ENCODE measurements at regions not wholly inside any gene's neighbourhood (a gene's known extent, or its start where the extent isn't known, plus 50 kb on each side); places are given as distances from the start of the nearest gene placed in this dataset.

DNA sequence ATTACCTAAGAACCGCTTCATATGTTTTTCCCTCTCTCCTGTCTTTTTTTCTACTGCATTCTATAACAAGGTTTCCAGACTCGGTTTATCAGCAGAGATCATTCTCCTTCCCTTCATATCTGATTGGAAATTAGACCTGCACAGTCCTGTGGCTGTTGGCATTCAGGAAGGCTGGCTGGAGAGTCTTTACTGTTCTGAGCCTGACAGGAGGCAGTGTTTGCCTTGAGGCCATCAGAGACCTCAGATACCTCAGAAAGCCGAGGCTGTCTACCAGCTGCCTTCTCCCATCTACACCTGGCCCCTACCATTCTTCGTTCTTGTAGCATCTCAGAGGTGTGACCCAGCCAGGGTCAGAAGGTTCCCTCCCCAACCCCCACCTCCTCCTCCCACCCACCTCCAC lies 182.0 kb downstream of the CAND1 start:
- TF ChIP-seq POLR2A (IDR thresholded peaks at IDR 0.05) (no peak), POLR2AphosphoS5 (IDR thresholded peaks at IDR 0.05) (no peak)
- TF ChIP-seq, protein P1, sequence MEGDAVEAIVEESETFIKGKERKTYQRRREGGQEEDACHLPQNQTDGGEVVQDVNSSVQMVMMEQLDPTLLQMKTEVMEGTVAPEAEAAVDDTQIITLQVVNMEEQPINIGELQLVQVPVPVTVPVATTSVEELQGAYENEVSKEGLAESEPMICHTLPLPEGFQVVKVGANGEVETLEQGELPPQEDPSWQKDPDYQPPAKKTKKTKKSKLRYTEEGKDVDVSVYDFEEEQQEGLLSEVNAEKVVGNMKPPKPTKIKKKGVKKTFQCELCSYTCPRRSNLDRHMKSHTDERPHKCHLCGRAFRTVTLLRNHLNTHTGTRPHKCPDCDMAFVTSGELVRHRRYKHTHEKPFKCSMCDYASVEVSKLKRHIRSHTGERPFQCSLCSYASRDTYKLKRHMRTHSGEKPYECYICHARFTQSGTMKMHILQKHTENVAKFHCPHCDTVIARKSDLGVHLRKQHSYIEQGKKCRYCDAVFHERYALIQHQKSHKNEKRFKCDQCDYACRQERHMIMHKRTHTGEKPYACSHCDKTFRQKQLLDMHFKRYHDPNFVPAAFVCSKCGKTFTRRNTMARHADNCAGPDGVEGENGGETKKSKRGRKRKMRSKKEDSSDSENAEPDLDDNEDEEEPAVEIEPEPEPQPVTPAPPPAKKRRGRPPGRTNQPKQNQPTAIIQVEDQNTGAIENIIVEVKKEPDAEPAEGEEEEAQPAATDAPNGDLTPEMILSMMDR (IDR thresholded peaks at IDR 0.05 in 8 of 11, conservative IDR thresholded peaks at IDR 0.05 in 3 of 11): no peak
- peaks cover 0 to 32% (median 6%) of the 10 kb centered on the region in 6 donors for H3K4me1 ChIP-seq
- 44 to 84% (median 67%) methylated on average over 4 of the region's 4 CpGs for WGBS, 5 donors
- H3K36me3 ChIP-seq: no peaks in the 10 kb centered on the region
- no peak overlapping the region for H3K4me3 ChIP-seq
- no peaks in the 10 kb centered on the region for H3K27me3 ChIP-seq (replicated peaks in 1 of 7)
- no peak overlapping the region for H3K27ac ChIP-seq
- intact Hi-C loops (cut with DNase I; ENCODE audit: low total_unique reads): no loop called here
- no peak for DNase-seq
- H3K9me3 ChIP-seq: no peaks in the 10 kb centered on the region

DNA sequence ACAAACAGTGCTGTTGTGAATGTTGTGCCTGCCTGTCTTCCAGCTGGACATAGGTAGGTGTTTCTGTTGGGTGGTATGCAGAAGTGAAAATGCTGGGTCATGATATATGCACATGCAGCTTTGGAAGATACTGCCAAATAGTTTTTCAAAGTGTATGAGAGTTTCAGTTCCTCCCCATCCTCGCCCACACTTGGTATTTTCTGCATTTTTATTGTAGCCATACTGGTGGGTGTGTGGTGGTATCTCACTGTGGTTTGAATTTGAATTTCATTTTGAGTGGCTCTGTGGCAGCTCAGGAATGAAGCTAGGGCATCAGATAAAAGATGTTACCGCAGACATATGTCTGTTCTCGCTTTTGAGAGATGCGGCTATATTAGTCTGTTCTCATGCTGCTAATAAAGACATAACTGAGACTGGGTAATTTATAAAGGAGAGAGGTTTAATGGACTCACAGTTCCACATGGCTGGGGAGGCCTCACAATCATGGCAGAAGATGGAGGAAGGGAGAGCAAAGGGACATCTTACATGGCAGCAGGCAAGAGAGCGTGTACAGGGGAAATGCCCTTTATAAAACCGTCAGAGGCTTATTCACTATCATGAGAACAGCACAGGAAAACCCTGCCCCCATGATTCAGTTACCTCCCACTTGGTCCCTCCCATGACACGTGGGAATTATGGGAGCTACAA lies 183.1 kb downstream of the CAND1 start:
- Histone ChIP-seq H3K4me3 (no peak overlapping the region), H3K27ac (no peak overlapping the region), H3K36me3 (no peaks in the 10 kb centered on the region), H3K4me1 (peaks cover 0 to 38% (median 13%) of the 10 kb centered on the region in 6 donors), H3K9me3 (no peaks in the 10 kb centered on the region), H3K27me3 (replicated peaks in 1 of 7) (no peaks in the 10 kb centered on the region)
- TF ChIP-seq POLR2AphosphoS5 (IDR thresholded peaks at IDR 0.05) (peak in 1 of 3 donors; percentile 22), POLR2A (IDR thresholded peaks at IDR 0.05) (no peak)
- TF ChIP-seq, protein P1 (IDR thresholded peaks at IDR 0.05 in 8 of 11, conservative IDR thresholded peaks at IDR 0.05 in 3 of 11): no peak
- intact Hi-C loops (cut with DNase I; ENCODE audit: low total_unique reads): no loop called here
- 58 to 74% (median 65%) methylated on average over 7 of the region's 7 CpGs for WGBS, 5 donors
- no peak for DNase-seq

DNA sequence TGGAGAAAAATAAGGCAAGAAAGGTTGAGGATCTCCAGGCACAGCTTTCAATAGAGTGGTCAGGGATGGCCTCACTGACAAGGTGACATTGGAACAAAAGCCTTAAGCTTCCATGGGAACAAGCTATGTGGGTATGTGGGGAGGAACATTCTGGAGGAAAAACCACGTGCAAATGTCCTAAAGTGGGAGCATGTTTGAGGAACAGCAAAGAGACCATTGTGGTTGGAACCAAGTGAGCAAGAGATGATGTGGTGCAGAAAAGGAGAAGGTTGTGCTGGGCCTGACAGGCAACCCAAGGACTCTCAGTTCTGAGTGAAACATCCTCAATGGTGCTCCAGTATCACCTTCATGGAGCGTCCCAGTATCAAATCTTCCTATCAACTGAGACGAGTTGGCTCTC lies 184.0 kb downstream of the CAND1 start:
- no peak for DNase-seq
- Histone ChIP-seq H3K36me3 (no peaks in the 10 kb centered on the region), H3K4me3 (no peak overlapping the region), H3K9me3 (no peaks in the 10 kb centered on the region), H3K4me1 (peaks cover 0 to 46% (median 13%) of the 10 kb centered on the region in 6 donors), H3K27ac (no peak overlapping the region), H3K27me3 (replicated peaks in 1 of 7) (no peaks in the 10 kb centered on the region)
- WGBS, 5 donors: 56 to 87% (median 85%) methylated on average over 3 of the region's 3 CpGs
- intact Hi-C loops (cut with DNase I; ENCODE audit: low total_unique reads): no loop called here
- TF ChIP-seq, protein P1 (IDR thresholded peaks at IDR 0.05 in 8 of 11, conservative IDR thresholded peaks at IDR 0.05 in 3 of 11): no peak

DNA sequence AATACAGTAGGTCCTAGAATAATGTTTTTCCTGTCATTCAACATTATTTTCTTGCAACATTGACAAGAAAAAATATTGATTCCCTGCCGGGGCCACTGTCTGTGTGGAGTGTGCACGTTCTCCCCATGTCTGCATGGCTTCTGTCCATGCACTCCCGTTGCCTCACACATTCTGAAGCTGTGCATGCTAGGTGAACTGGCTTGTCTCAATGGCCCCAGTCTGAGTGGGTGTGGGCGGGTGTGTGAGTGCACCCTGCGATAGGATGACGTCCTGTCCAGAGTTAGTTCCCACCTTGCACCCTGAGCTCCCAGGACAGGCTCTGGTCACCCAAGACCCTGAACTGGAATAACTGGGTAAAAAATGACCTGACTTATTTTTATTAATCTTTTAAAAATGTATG lies 186.1 kb downstream of the CAND1 start:
- Histone ChIP-seq H3K4me1 (peaks cover 0 to 34% (median 11%) of the 10 kb centered on the region in 6 donors), H3K27ac (no peak overlapping the region), H3K4me3 (no peak overlapping the region), H3K9me3 (no peaks in the 10 kb centered on the region), H3K36me3 (no peaks in the 10 kb centered on the region), H3K27me3 (replicated peaks in 1 of 7) (no peaks in the 10 kb centered on the region)
- WGBS, 5 donors: 84 to 95% (median 90%) methylated on average over 6 of the region's 6 CpGs
- DNase-seq: no peak
- intact Hi-C loops (cut with DNase I; ENCODE audit: low total_unique reads): no loop called here
- TF ChIP-seq POLR2A (IDR thresholded peaks at IDR 0.05) (no peak), POLR2AphosphoS5 (IDR thresholded peaks at IDR 0.05) (no peak)
- TF ChIP-seq, protein P1 (IDR thresholded peaks at IDR 0.05 in 8 of 11, conservative IDR thresholded peaks at IDR 0.05 in 3 of 11): no peak

Data from spleen (tissue), 11 donors.